C4-2B (cell line): ENCODE measurements at regions not wholly inside any gene's neighbourhood (a gene's known extent, or its start where the extent isn't known, plus 50 kb on each side); places are given as distances from the start of the nearest gene placed in this dataset.

ENCODE experiments used
- H3K27ac ChIP-seq: fragments of 450-650 bp; 2 replicates; pipeline ENCODE4 v1.5.1; 2017
- CTCF ChIP-seq: fragments of 450-650 bp; conservative IDR thresholded peaks from 2 replicates; pipeline ENCODE4 v1.5.1; 2017; ENCODE audit warnings: mild to moderate bottlenecking
- ZFX ChIP-seq: fragments of 450-650 bp; IDR thresholded peaks from 2 replicates; pipeline ENCODE4 v1.6.1; 2017

- TF ChIP-seq CTCF, result no peak
- TF ChIP-seq ZFX, result no peak
- H3K27ac ChIP-seq, result peak overlapping the region; percentile 48
Observed at GRCh38 chr9:89994988-89995613, 390.3 kb downstream of the GADD45G start.

- TF ChIP-seq CTCF (no peak), ZFX (no peak)
- H3K27ac ChIP-seq, result peak overlapping the region; percentile 48
Observed at GRCh38 chr9:89996116-89996515, 391.3 kb downstream of the GADD45G start.

- H3K27ac ChIP-seq, result peak overlapping the region; percentile 48
- TF ChIP-seq ZFX, result no peak
- TF ChIP-seq CTCF, result peak; percentile 33; the same call in 1 of the 2 replicates
Observed at GRCh38 chr9:89996773-89997172, 392.0 kb downstream of the GADD45G start.

- TF ChIP-seq ZFX (no peak), CTCF (no peak)
Observed at GRCh38 chr9:89998633-89999032, 393.8 kb downstream of the GADD45G start.

GRCh38 chr9:89999176-89999533, 394.3 kb downstream of the GADD45G start:
- H3K27ac ChIP-seq, result peak overlapping the region; percentile 98
- TF ChIP-seq ZFX, result no peak
- TF ChIP-seq CTCF, result no peak

More at GRCh38 chr9:89998633-89999032, 393.8 kb downstream of the GADD45G start:
- H3K27ac ChIP-seq, result peak overlapping the region; percentile 98

- TF ChIP-seq CTCF, result no peak
- no peak; the same call in 1 of the 2 replicates for TF ChIP-seq ZFX
- peak overlapping the region; percentile 98 for H3K27ac ChIP-seq
Observed at GRCh38 chr9:89999534-90000370, 394.9 kb downstream of the GADD45G start.

GRCh38 chr9:90000925-90001324, 396.1 kb downstream of the GADD45G start:
- TF ChIP-seq ZFX (no peak), CTCF (no peak)
- H3K27ac ChIP-seq, result peak overlapping the region; percentile 52
